ENCODE measurements at regions not wholly inside any gene's neighbourhood (a gene's known extent, or its start where the extent isn't known, plus 50 kb on each side); places are given as distances from the start of the nearest gene placed in this dataset.

DNA sequence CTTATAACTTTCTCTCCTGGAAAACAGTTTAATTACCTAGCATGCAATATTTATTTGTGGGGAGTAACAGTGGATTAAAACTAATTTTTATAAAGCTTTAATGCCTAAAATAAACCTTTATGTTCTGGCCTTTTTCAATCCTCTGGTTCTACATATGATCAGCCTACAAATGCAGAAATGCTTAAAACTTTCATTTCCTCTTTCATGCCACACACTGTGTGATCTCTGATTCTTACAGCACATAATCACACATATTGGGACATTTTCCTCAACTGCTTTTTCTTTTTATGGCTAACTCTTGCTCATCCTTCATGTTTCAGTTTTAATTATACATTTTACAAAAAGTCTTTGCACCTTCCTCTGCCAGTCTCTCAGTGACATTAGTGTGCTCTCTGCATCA lies 910.8 kb upstream of the SLITRK6 start:
- DNase-seq (ENCODE audit: low read depth, low spot score) (no peak), FAIRE-seq (no peak)
- Histone ChIP-seq H3K79me2 (ENCODE audit: control insufficient read depth, insufficient read depth, low read length) (no peaks in the 10 kb centered on the region), H2AFZ (ENCODE audit: control insufficient read depth, low read length) (no peak overlapping the region), H3K36me3 (ENCODE audit: control insufficient read depth in 2 of 2, extremely low read depth in 1 of 2, insufficient read depth in 2 of 2, low read length in 2 of 2) (no peaks in the 10 kb centered on the region), H3K4me2 (ENCODE audit: control insufficient read depth, extremely low read depth, insufficient read depth, low read depth, low read length) (no peak overlapping the region), H4K20me1 (ENCODE audit: control insufficient read depth, extremely low read depth, insufficient read depth, low read length) (no peaks in the 10 kb centered on the region), H3K4me1 (ENCODE audit: control insufficient read depth, extremely low read depth, insufficient read depth, low read length) (no peaks in the 10 kb centered on the region), H3K9me1 (ENCODE audit: control insufficient read depth, extremely low read depth, insufficient read depth, low read length) (no peaks in the 10 kb centered on the region), H3K9ac (ENCODE audit: control insufficient read depth, extremely low read depth, insufficient read depth, low read length) (no peak overlapping the region), H3K9me3 (ENCODE audit: control insufficient read depth, low read depth, low read length) (no peaks in the 10 kb centered on the region), H3K27me3 (ENCODE audit: control insufficient read depth, extremely low read depth, insufficient read depth, low read length) (no peaks in the 10 kb centered on the region), H3K27ac (ENCODE audit: control insufficient read depth, insufficient read depth, low read length) (no peak overlapping the region), H3K4me3 (ENCODE audit: control insufficient read depth in 2 of 3, extremely low read depth in 1 of 3, insufficient read depth in 2 of 3, low read depth in 1 of 3, low read length in 3 of 3) (no peak overlapping the region)
- dilution Hi-C loops (cut with MboI; ENCODE audit: extremely low pct_ligation_motif_present, low sequenced_read_pairs), result no loop called here
- TF ChIP-seq CTCF (optimal IDR thresholded peaks at IDR 0.05 in 1 of 3, IDR thresholded peaks at IDR 0.05 in 1 of 3, conservative IDR thresholded peaks at IDR 0.05 in 1 of 3; ENCODE audit: extremely low read depth in 1 of 3, insufficient read depth in 2 of 3, low read length in 3 of 3) (no peak), EZH2 (IDR thresholded peaks at IDR 0.05; ENCODE audit: low read length) (no peak)

- Histone ChIP-seq H3K4me1 (ENCODE audit: control insufficient read depth, extremely low read depth, insufficient read depth, low read length) (no peaks in the 10 kb centered on the region), H4K20me1 (ENCODE audit: control insufficient read depth, extremely low read depth, insufficient read depth, low read length) (no peaks in the 10 kb centered on the region), H3K4me2 (ENCODE audit: control insufficient read depth, extremely low read depth, insufficient read depth, low read depth, low read length) (no peak overlapping the region), H3K27me3 (ENCODE audit: control insufficient read depth, extremely low read depth, insufficient read depth, low read length) (no peaks in the 10 kb centered on the region), H3K27ac (ENCODE audit: control insufficient read depth, insufficient read depth, low read length) (no peak overlapping the region), H3K79me2 (ENCODE audit: control insufficient read depth, insufficient read depth, low read length) (no peaks in the 10 kb centered on the region), H3K9ac (ENCODE audit: control insufficient read depth, extremely low read depth, insufficient read depth, low read length) (no peak overlapping the region), H2AFZ (ENCODE audit: control insufficient read depth, low read length) (no peak overlapping the region), H3K9me3 (ENCODE audit: control insufficient read depth, low read depth, low read length) (no peaks in the 10 kb centered on the region), H3K9me1 (ENCODE audit: control insufficient read depth, extremely low read depth, insufficient read depth, low read length) (no peaks in the 10 kb centered on the region), H3K36me3 (ENCODE audit: control insufficient read depth in 2 of 2, extremely low read depth in 1 of 2, insufficient read depth in 2 of 2, low read length in 2 of 2) (no peaks in the 10 kb centered on the region), H3K4me3 (ENCODE audit: control insufficient read depth in 2 of 3, extremely low read depth in 1 of 3, insufficient read depth in 2 of 3, low read depth in 1 of 3, low read length in 3 of 3) (no peak overlapping the region)
- no peak for TF ChIP-seq CTCF (optimal IDR thresholded peaks at IDR 0.05 in 1 of 3, IDR thresholded peaks at IDR 0.05 in 1 of 3, conservative IDR thresholded peaks at IDR 0.05 in 1 of 3; ENCODE audit: extremely low read depth in 1 of 3, insufficient read depth in 2 of 3, low read length in 3 of 3)
- TF ChIP-seq EZH2 (IDR thresholded peaks at IDR 0.05; ENCODE audit: low read length), result no peak
- DNase-seq (ENCODE audit: low read depth, low spot score), result no peak
- no peak for FAIRE-seq
- dilution Hi-C loops (cut with MboI; ENCODE audit: extremely low pct_ligation_motif_present, low sequenced_read_pairs), result no loop called here
These were observed 911.7 kb upstream of the SLITRK6 start for GRCh38 chr13:86710896-86711295.
